Tibial nerve (tissue), 3 donors: ENCODE measurements at regions not wholly inside any gene's neighbourhood (a gene's known extent, or its start where the extent isn't known, plus 50 kb on each side); places are given as distances from the start of the nearest gene placed in this dataset.

Experiments
- POLR2A ChIP-seq, 2 donors: fragments of 450-650 bp; IDR thresholded peaks; one replicate each; pipeline ENCODE4 v1.6.1; 2017; ENCODE audit warnings: antibody characterized with exemption in 2 of 2, mild to moderate bottlenecking in 2 of 2, moderate library complexity in 2 of 2
- TF ChIP-seq, protein P1 (sequence below), 5 experiments: fragments of 200-600 bp in 3 of 5; fragments of 450-650 bp in 2 of 5; sonication (generic) in 3 of 5; IDR thresholded peaks; one replicate each; pipeline ENCODE4 v1.5.1; 2016 to 2019; ENCODE audit warnings: antibody characterized with exemption in 5 of 5, mild to moderate bottlenecking in 3 of 5, moderate library complexity in 2 of 5

DNA sequence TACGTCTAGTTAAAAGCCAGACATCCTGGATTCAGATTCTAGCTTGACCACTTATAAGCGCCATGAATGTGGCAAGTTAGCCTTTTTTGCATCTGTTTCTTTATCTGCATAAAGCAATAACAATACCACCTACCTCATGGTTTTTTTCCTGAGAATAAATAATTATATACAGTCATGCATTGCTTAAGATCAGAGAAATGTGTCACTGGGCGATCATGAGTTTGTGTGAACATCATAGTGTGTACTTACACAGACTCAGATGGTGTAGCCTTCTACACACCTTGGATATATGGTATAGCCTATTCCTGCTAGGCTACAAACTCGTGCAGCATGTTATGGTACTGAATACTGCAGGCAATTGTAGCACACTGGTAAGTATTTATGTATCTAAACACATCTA, 84.7 kb upstream of the PELI1 start:
- TF ChIP-seq, protein P1, sequence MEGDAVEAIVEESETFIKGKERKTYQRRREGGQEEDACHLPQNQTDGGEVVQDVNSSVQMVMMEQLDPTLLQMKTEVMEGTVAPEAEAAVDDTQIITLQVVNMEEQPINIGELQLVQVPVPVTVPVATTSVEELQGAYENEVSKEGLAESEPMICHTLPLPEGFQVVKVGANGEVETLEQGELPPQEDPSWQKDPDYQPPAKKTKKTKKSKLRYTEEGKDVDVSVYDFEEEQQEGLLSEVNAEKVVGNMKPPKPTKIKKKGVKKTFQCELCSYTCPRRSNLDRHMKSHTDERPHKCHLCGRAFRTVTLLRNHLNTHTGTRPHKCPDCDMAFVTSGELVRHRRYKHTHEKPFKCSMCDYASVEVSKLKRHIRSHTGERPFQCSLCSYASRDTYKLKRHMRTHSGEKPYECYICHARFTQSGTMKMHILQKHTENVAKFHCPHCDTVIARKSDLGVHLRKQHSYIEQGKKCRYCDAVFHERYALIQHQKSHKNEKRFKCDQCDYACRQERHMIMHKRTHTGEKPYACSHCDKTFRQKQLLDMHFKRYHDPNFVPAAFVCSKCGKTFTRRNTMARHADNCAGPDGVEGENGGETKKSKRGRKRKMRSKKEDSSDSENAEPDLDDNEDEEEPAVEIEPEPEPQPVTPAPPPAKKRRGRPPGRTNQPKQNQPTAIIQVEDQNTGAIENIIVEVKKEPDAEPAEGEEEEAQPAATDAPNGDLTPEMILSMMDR (IDR thresholded peaks at IDR 0.05) = no peak
- TF ChIP-seq POLR2A (IDR thresholded peaks at IDR 0.05) = no peak
